Stimulated activated CD8-positive, alpha-beta memory T cell treated with anti-CD3 and anti-CD28 coated beads, Interleukin-2, amount 100 ng/mL, for 48 hours (primary cell): ENCODE measurements at regions not wholly inside any gene's neighbourhood (a gene's known extent, or its start where the extent isn't known, plus 50 kb on each side); places are given as distances from the start of the nearest gene placed in this dataset.

Experiments used
- DNase-seq, 2 donors: peaks; one replicate each; pipeline ENCODE4 v3.0.0-alpha.2; 2020; ENCODE audit warnings: low read depth in 2 of 2

DNA sequence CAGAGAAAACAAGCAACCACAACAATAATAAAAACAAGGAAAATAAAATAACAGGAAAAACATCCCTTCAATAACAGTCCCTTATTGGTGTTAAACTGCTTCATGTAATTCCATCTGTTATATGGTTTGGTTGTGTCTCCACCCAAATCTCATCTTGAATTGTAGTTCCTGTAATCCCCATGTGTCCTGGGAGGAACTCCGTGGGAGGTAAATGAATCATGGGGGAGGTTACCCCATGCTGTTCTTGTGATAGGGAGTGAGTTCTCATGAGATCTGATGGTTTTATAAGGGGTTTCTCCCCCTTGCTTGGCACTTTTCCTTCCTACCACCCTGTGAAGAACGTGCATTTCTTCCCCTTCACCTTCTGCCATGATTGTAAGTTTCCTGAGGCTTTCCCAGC, 369.8 kb downstream of the TMEM232 start:
- DNase-seq, result no peak

DNA sequence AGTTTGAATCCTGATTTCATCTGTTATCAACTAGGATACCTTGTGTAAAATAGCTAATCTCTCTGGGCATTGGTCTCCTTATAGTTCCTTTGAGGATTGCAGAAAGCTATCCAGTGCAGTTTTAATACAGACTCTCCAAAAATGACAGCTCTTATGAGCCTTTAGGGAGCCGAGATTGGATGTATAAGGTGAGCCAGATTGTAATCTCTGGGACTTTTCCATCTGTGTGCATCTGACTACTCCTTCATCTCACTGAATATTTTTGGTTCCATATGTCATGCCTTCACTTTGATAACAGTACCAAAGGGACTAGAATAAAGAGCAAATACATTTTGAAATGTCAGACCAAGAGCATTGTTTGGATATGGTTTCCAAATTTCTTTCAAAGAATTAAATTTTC, 367.2 kb downstream of the TMEM232 start:
- DNase-seq, result no peak

DNA sequence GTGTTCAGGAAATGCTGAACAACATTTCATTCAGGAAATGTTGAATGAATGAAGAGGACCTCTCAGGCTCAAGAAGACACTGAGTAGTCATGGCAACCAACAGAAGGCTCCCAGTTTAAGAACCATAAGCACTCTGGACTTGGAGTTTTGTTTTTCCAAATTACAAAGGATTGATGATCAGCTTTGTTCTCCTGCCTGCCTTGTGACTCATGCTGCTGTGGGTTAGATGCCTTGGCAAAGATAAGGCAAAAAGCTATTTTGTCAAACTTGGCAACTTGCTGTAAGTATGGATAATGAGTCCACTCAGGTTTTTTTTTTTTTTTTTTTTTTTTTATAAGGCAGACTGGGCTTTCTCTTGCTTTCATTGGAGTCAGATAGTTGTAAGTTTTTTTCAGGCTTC, 365.0 kb downstream of the TMEM232 start:
- no peak for DNase-seq

DNA sequence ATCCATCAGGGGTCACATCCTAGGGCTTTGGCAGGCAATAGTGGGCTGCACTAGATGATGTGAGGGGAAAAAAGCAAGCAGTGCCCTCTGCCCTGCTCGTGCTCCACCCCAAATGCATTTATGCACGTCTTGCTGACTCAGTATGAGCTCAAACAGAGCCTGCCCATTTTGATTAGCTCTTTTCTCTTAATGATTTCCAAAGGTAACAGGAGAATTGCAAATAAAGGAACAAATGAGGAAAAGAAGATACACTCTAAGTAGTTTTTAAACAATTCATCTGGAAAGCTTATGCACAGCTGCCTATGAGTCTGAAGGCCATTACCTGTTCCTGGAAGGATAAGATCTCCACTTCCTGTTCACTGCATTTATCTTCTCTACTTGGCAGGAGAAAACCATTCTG, 364.2 kb downstream of the TMEM232 start:
- DNase-seq, result no peak

DNA sequence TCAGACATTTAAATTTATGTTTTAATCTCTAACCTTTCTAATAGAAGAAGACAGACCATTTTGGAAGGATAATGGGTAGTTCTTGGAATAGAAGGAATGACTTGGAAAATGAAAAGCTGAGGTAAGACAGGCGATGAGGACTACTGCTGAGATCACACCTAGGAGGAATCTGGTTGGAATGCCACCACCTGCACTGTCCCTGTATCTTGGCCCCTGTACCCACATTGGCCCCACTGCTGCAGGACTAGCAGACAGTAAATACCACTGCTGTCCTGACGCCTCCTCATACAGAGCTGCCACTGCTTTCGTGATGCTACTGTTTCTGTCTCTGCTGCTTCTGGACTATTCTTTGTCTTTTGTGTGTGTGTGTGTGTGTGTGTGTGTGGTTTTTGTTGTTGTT, 359.8 kb downstream of the TMEM232 start:
- no peak for DNase-seq
